Neural progenitor cell (in vitro differentiated cells): ENCODE measurements at regions not wholly inside any gene's neighbourhood (a gene's known extent, or its start where the extent isn't known, plus 50 kb on each side); places are given as distances from the start of the nearest gene placed in this dataset.
A peak's percentile ranks its signal among the peaks of the same experiment; 100 is the strongest.

Source experiments
- DNase-seq: peaks from one replicate; pipeline ENCODE4 v3.0.0-alpha.2; 2016; ENCODE audit warnings: low spot score
- H2AFZ ChIP-seq: fragments of 200-600 bp; sonication (generic); replicated peaks from 2 replicates; pipeline ENCODE4 v1.6.1; 2016; ENCODE audit warnings: antibody characterized with exemption
- H3F3A ChIP-seq: fragments of 200-600 bp; sonication (generic); 2 replicates; pipeline ENCODE4 v1.6.1; 2016; ENCODE audit warnings: antibody characterized with exemption, low read depth
- H3K27ac ChIP-seq: fragments of 200-600 bp; sonication (generic); 2 replicates; pipeline ENCODE4 v1.5.1; 2016; ENCODE audit warnings: mild to moderate bottlenecking
- H3K27me3 ChIP-seq: fragments of 200-600 bp; sonication (generic); 2 replicates; pipeline ENCODE4 v1.6.1; 2016; ENCODE audit warnings: mild to moderate bottlenecking, moderate library complexity
- H3K36me3 ChIP-seq: fragments of 200-600 bp; sonication (generic); 2 replicates; pipeline ENCODE4 v1.5.1; 2016
- H3K4me1 ChIP-seq: fragments of 200-600 bp; sonication (generic); 2 replicates; pipeline ENCODE4 v1.6.1; 2016; ENCODE audit warnings: mixed run types
- H3K4me2 ChIP-seq: fragments of 200-600 bp; sonication (generic); 2 replicates; pipeline ENCODE4 v1.6.1; 2016
- H3K4me3 ChIP-seq: fragments of 200-600 bp; sonication (generic); 2 replicates; pipeline ENCODE4 v1.5.1; 2016
- H3K79me2 ChIP-seq: fragments of 200-600 bp; sonication (generic); 2 replicates; pipeline ENCODE4 v1.6.1; 2016; ENCODE audit warnings: low read depth
- H3K9ac ChIP-seq: fragments of 200-600 bp; sonication (generic); 2 replicates; pipeline ENCODE4 v1.6.1; 2016
- H3K9me3 ChIP-seq: fragments of 200-600 bp; sonication (generic); 2 replicates; pipeline ENCODE4 v1.5.1; 2016; ENCODE audit warnings: low read depth
- H4K20me1 ChIP-seq: fragments of 200-600 bp; sonication (generic); 2 replicates; pipeline ENCODE4 v1.6.1; 2016; ENCODE audit warnings: low read depth
- H3K27ac Mint-ChIP-seq: 3 replicates; pipeline ENCODE4 v1.8.0; 2021; ENCODE audit warnings: mixed read lengths
- H3K27me3 Mint-ChIP-seq: 2 replicates; pipeline ENCODE4 v1.8.0; 2022; ENCODE audit warnings: low read depth, mild to moderate bottlenecking, inconsistent platforms, moderate library complexity, mixed read lengths; ENCODE audit not compliant: insufficient read depth
- H3K36me3 Mint-ChIP-seq: 3 replicates; pipeline ENCODE4 v1.8.0; 2021; ENCODE audit warnings: mixed read lengths
- H3K4me1 Mint-ChIP-seq: 3 replicates; pipeline ENCODE4 v1.8.0; 2021; ENCODE audit warnings: mixed read lengths
- H3K4me3 Mint-ChIP-seq: 3 replicates; pipeline ENCODE4 v1.8.0; 2021; ENCODE audit warnings: mild to moderate bottlenecking, moderate library complexity, mixed read lengths
- H3K9me3 Mint-ChIP-seq: 3 replicates; pipeline ENCODE4 v1.8.0; 2020; ENCODE audit warnings: mixed read lengths
- EZH2 ChIP-seq: fragments of 200-600 bp; sonication (generic); IDR thresholded peaks from 2 replicates; pipeline ENCODE4 v1.6.1; 2017; ENCODE audit warnings: antibody characterized with exemption, mild to moderate bottlenecking, moderate library complexity
- EZH2phosphoT487 ChIP-seq: fragments of 200-600 bp; sonication (generic); IDR thresholded peaks from 2 replicates; pipeline ENCODE4 v1.6.1; 2017; ENCODE audit warnings: antibody characterized with exemption
- TF ChIP-seq, protein P1 (sequence below): fragments of 200-600 bp; sonication (generic); IDR thresholded peaks from 2 replicates; pipeline ENCODE4 v1.5.1; 2017; ENCODE audit warnings: antibody characterized with exemption, mild to moderate bottlenecking

DNA sequence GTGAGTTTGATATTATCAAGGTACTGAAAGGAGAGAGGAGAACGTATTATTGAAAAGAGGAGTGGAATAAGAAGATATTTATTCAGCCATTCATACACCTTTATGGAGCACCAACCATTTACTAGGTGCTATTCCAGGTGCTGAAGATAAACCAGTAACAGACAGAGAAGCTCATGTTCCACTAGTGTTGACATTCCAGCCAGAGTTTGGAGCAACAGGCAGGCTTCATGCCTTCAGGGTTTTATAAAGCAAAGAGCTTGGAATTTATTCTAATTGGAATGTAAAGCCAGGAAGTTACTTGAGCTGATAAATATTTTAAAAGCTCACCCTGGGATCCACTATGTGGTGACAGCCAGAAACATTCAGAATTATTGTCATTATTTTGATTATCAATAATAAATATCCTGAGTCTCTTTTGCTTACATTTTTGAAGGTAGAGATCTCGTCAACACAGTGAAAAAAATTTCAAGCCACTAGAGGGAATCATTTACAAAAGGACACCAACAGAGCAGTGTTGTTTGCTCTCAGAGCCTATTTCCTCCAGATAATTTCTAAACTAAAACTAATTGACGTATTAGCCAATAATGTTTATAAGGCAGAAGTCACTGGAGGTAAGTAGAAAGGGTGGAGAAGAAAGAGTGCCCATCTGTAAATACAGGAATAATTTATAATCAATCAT, 172.0 kb downstream of the KCNA4 start:
- Histone ChIP-seq H3K4me2 (no peak overlapping the region), H3K4me3 (no peak overlapping the region), H3K9ac (no peak overlapping the region), H3K79me2 (no peaks in the 10 kb centered on the region), H3F3A (no peaks in the 10 kb centered on the region), H3K27ac (no peak overlapping the region), H3K36me3 (peaks cover 4% of the 10 kb centered on the region), H3K9me3 (no peaks in the 10 kb centered on the region), H4K20me1 (no peaks in the 10 kb centered on the region), H3K4me1 (no peaks in the 10 kb centered on the region), H2AFZ (no peak overlapping the region), H3K27me3 (no peaks in the 10 kb centered on the region)
- H3K4me1 Mint-ChIP-seq = no peaks in the 10 kb centered on the region
- TF ChIP-seq, protein P1, sequence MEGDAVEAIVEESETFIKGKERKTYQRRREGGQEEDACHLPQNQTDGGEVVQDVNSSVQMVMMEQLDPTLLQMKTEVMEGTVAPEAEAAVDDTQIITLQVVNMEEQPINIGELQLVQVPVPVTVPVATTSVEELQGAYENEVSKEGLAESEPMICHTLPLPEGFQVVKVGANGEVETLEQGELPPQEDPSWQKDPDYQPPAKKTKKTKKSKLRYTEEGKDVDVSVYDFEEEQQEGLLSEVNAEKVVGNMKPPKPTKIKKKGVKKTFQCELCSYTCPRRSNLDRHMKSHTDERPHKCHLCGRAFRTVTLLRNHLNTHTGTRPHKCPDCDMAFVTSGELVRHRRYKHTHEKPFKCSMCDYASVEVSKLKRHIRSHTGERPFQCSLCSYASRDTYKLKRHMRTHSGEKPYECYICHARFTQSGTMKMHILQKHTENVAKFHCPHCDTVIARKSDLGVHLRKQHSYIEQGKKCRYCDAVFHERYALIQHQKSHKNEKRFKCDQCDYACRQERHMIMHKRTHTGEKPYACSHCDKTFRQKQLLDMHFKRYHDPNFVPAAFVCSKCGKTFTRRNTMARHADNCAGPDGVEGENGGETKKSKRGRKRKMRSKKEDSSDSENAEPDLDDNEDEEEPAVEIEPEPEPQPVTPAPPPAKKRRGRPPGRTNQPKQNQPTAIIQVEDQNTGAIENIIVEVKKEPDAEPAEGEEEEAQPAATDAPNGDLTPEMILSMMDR = peak; percentile 13
- TF ChIP-seq EZH2phosphoT487 (no peak), EZH2 (no peak)
- H3K36me3 Mint-ChIP-seq = no peaks in the 10 kb centered on the region
- H3K27ac Mint-ChIP-seq = no peak overlapping the region
- DNase-seq = no peak
- no peaks in the 10 kb centered on the region for H3K9me3 Mint-ChIP-seq
- no peak overlapping the region for H3K4me3 Mint-ChIP-seq
- H3K27me3 Mint-ChIP-seq = no peaks in the 10 kb centered on the region

DNA sequence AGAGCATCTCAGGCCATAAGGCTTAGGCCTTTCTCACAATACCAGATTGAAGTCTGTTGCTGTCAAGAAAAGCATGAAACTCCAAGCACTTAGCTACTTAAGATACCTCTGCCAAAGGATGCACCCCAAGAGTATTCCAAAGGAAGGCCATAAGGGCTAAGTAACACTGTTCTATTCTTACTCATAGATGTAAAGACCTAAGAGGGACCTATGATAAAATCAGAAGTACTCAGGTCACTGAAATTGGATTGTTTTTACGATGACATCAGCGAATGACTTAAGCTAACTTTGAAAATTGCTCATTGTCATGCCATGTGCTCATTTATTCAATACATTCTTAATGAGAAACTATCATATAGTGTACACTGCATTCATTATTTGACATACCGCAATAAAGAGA, 172.8 kb downstream of the KCNA4 start:
- Histone ChIP-seq H3K27me3 (no peaks in the 10 kb centered on the region), H3F3A (no peaks in the 10 kb centered on the region), H3K27ac (no peak overlapping the region), H3K4me1 (no peaks in the 10 kb centered on the region), H3K79me2 (no peaks in the 10 kb centered on the region), H2AFZ (peak overlapping the region; percentile 34), H4K20me1 (no peaks in the 10 kb centered on the region), H3K4me2 (no peak overlapping the region), H3K36me3 (peaks cover 4% of the 10 kb centered on the region), H3K9me3 (no peaks in the 10 kb centered on the region), H3K4me3 (no peak overlapping the region), H3K9ac (no peak overlapping the region)
- Mint-ChIP-seq H3K27me3 (no peaks in the 10 kb centered on the region), H3K36me3 (no peaks in the 10 kb centered on the region), H3K4me1 (no peaks in the 10 kb centered on the region), H3K4me3 (no peak overlapping the region), H3K27ac (no peak overlapping the region), H3K9me3 (no peaks in the 10 kb centered on the region)
- TF ChIP-seq EZH2phosphoT487 = no peak
- TF ChIP-seq, protein P1 = no peak
- TF ChIP-seq EZH2 = no peak
- no peak for DNase-seq

DNA sequence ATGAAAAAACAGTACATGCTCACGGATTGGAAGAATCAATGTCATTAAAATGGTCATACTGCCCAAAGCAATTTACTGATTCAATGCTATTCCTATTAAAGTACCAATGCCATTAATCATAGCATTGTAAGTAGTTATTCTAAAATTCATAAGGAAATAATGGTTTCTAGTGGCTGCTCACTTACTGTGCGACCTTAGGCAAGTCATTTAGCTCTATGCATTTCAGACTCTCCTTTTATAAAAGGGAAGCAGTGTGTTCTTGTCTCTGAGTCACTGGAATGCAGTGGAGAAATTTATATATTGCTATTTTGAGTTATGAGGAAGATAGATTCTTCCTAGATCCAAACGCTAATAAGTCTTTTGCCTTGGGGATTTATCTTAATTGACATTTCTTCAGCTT, 174.8 kb downstream of the KCNA4 start:
- Histone ChIP-seq H4K20me1 (no peaks in the 10 kb centered on the region), H3K79me2 (no peaks in the 10 kb centered on the region), H3K27ac (no peak overlapping the region), H3F3A (no peaks in the 10 kb centered on the region), H3K9ac (no peak overlapping the region), H3K4me3 (no peak overlapping the region), H2AFZ (no peak overlapping the region), H3K4me2 (no peak overlapping the region), H3K27me3 (no peaks in the 10 kb centered on the region), H3K4me1 (no peaks in the 10 kb centered on the region), H3K9me3 (no peaks in the 10 kb centered on the region), H3K36me3 (no peaks in the 10 kb centered on the region)
- no peaks in the 10 kb centered on the region for H3K36me3 Mint-ChIP-seq
- H3K4me3 Mint-ChIP-seq = no peak overlapping the region
- TF ChIP-seq EZH2phosphoT487 = no peak
- no peak for TF ChIP-seq EZH2
- TF ChIP-seq, protein P1 = no peak
- DNase-seq = no peak
- H3K9me3 Mint-ChIP-seq = no peaks in the 10 kb centered on the region
- H3K27ac Mint-ChIP-seq = no peak overlapping the region
- H3K4me1 Mint-ChIP-seq = no peaks in the 10 kb centered on the region
- H3K27me3 Mint-ChIP-seq = no peaks in the 10 kb centered on the region
